Retinal pigment epithelial cell (primary cell): ENCODE measurements at regions not wholly inside any gene's neighbourhood (a gene's known extent, or its start where the extent isn't known, plus 50 kb on each side); places are given as distances from the start of the nearest gene placed in this dataset.

Experiments
- DNase-seq: peaks from one replicate; pipeline ENCODE4 v3.0.0-alpha.2; 2010; ENCODE audit warnings: low read depth
- H3K4me3 ChIP-seq: 2 replicates; pipeline ENCODE4 v1.5.1; 2011; ENCODE audit warnings: mild to moderate bottlenecking, low read length, control low read depth, moderate library complexity
- CTCF ChIP-seq: conservative IDR thresholded peaks from 2 replicates; pipeline ENCODE4 v1.5.1; 2011; ENCODE audit warnings: low read depth, low read length, control low read depth, inconsistent platforms

GRCh38 chr1:209391792-209392191 lies 191.7 kb upstream of the CAMK1G start:
- no peak overlapping the region for H3K4me3 ChIP-seq
- no peak for DNase-seq
- no peak for TF ChIP-seq CTCF

- H3K4me3 ChIP-seq = no peak overlapping the region
- no peak for TF ChIP-seq CTCF
- DNase-seq = no peak
These were observed 188.3 kb upstream of the CAMK1G start for GRCh38 chr1:209395169-209395568.

- no peak for DNase-seq
- no peak overlapping the region for H3K4me3 ChIP-seq
- TF ChIP-seq CTCF = no peak
These were observed 186.1 kb upstream of the CAMK1G start for GRCh38 chr1:209397371-209397770.

GRCh38 chr1:209397910-209398309 lies 185.6 kb upstream of the CAMK1G start:
- no peak overlapping the region for H3K4me3 ChIP-seq
- TF ChIP-seq CTCF = no peak
- no peak for DNase-seq

- no peak for DNase-seq
- no peak for TF ChIP-seq CTCF
- no peak overlapping the region for H3K4me3 ChIP-seq
These were observed 185.1 kb upstream of the CAMK1G start for GRCh38 chr1:209398313-209398991.

- DNase-seq = no peak
- TF ChIP-seq CTCF = no peak
- H3K4me3 ChIP-seq = no peak overlapping the region
These were observed 183.7 kb upstream of the CAMK1G start for GRCh38 chr1:209399800-209400199.
